ENCODE measurements at regions not wholly inside any gene's neighbourhood (a gene's known extent, or its start where the extent isn't known, plus 50 kb on each side); places are given as distances from the start of the nearest gene placed in this dataset.

GRCh38 chr21:35281956-35282355, 232.9 kb upstream of the RUNX1 start:
- H3K36me3 ChIP-seq (ENCODE audit: control insufficient read depth, insufficient read depth, low read length) = no peaks in the 10 kb centered on the region
- ChIA-PET POLR2A (no interaction called here), CTCF (no interaction called here)
- no peak for ATAC-seq
- TF ChIP-seq SIN3A (IDR thresholded peaks at IDR 0.05; ENCODE audit: borderline replicate concordance, insufficient read depth, low read depth, low read length) (no peak), CTCF (IDR thresholded peaks at IDR 0.05) (no peak), POLR2AphosphoS5 (IDR thresholded peaks at IDR 0.05; ENCODE audit: low read depth, low read length) (no peak), REST (IDR thresholded peaks at IDR 0.05; ENCODE audit: insufficient read depth in 1 of 2, low read depth in 2 of 2, low read length in 1 of 2) (no peak), TCF7L2 (IDR thresholded peaks at IDR 0.05; ENCODE audit: low read depth, low read length) (no peak)
- H3K4me1 ChIP-seq (ENCODE audit: control insufficient read depth, insufficient read depth, low read length) = no peaks in the 10 kb centered on the region
- no peaks in the 10 kb centered on the region for H3K9me3 ChIP-seq (ENCODE audit: control insufficient read depth, insufficient read depth, low read depth, low read length)
- no peak for DNase-seq (ENCODE audit: low read depth, low spot score)
- no peak overlapping the region for H3K27ac ChIP-seq (ENCODE audit: low read length)
- intact Hi-C loops (cut with micrococcal nuclease; ENCODE audit: unreplicated experiment) (no loop called here), in situ Hi-C loops (cut with HindIII; ENCODE audit: low pct_unique_long_range_greater_than_20kb, low sequenced_read_pairs) (no loop called here)
- no peaks in the 10 kb centered on the region for H3K27me3 ChIP-seq (ENCODE audit: control insufficient read depth, insufficient read depth, low read length)
- no peak overlapping the region for H3K4me3 ChIP-seq (ENCODE audit: low read depth in 2 of 2, low read length in 2 of 2)
- no TSS peak for BruUV-seq (replicated peaks)

GRCh38 chr21:35280231-35280630, 231.1 kb upstream of the RUNX1 start:
- Histone ChIP-seq H3K4me1 (ENCODE audit: control insufficient read depth, insufficient read depth, low read length) (no peaks in the 10 kb centered on the region), H3K36me3 (ENCODE audit: control insufficient read depth, insufficient read depth, low read length) (no peaks in the 10 kb centered on the region), H3K27me3 (ENCODE audit: control insufficient read depth, insufficient read depth, low read length) (no peaks in the 10 kb centered on the region), H3K9me3 (ENCODE audit: control insufficient read depth, insufficient read depth, low read depth, low read length) (no peaks in the 10 kb centered on the region), H3K4me3 (ENCODE audit: low read depth in 2 of 2, low read length in 2 of 2) (no peak overlapping the region), H3K27ac (ENCODE audit: low read length) (no peak overlapping the region)
- POLR2A ChIA-PET = interaction anchor here (0.7 kb wide), 1 partner anchor 207 kb away, joined by 4 read pairs; no protein-coding TSS in a partner anchor
- TF ChIP-seq TCF7L2 (IDR thresholded peaks at IDR 0.05; ENCODE audit: low read depth, low read length) = no peak
- TF ChIP-seq POLR2AphosphoS5 (IDR thresholded peaks at IDR 0.05; ENCODE audit: low read depth, low read length) = no peak
- no peak for TF ChIP-seq SIN3A (IDR thresholded peaks at IDR 0.05; ENCODE audit: borderline replicate concordance, insufficient read depth, low read depth, low read length)
- TF ChIP-seq REST (IDR thresholded peaks at IDR 0.05; ENCODE audit: insufficient read depth in 1 of 2, low read depth in 2 of 2, low read length in 1 of 2) = no peak
- TF ChIP-seq CTCF (IDR thresholded peaks at IDR 0.05) = no peak
- no TSS peak for BruUV-seq (replicated peaks)
- CTCF ChIA-PET = no interaction called here
- intact Hi-C loops (cut with micrococcal nuclease; ENCODE audit: unreplicated experiment) (no loop called here), in situ Hi-C loops (cut with HindIII; ENCODE audit: low pct_unique_long_range_greater_than_20kb, low sequenced_read_pairs) (no loop called here)
- DNase-seq (ENCODE audit: low read depth, low spot score) (no peak), ATAC-seq (no peak)
